T-cell (primary cell): ENCODE measurements at regions not wholly inside any gene's neighbourhood (a gene's known extent, or its start where the extent isn't known, plus 50 kb on each side); places are given as distances from the start of the nearest gene placed in this dataset.

Experiments
- ATAC-seq, 4 experiments: fragments of 200-7000 bp in 3 of 4; fragments of 150-1000 bp in 1 of 4; cut with Tn5 transposase; replicated peaks in 1 of 4; 1 replicate in 3 of 4; 2 replicates in 1 of 4; pipeline ENCODE4 v1.10.0; 2021; ENCODE audit warnings: moderate library complexity in 3 of 4, mild to moderate bottlenecking in 2 of 4, moderate number of reproducible peaks in 1 of 4
- CTCF ChIA-PET, 2 donors: fragments of 300-600 bp; sonication (Branson Sonifier 250); formaldehyde crosslinking; loops; one replicate each; lab custom pipeline; 2022; ENCODE audit warnings: antibody characterized with exemption in 2 of 2; lab: Charles Lee
- POLR2A ChIA-PET, 2 donors: fragments of 300-600 bp; sonication (Branson Sonifier 250); formaldehyde crosslinking; loops; one replicate each; lab custom pipeline; 2022; ENCODE audit warnings: antibody characterized with exemption in 2 of 2; lab: Charles Lee
- DNase-seq, 35 experiments: peaks; one replicate each; pipeline versions ENCODE4 v3.0.0 to v3.0.0-alpha.2; 2013 to 2023
- H3K27ac ChIP-seq: one replicate; pipeline ENCODE4 v1.5.1; 2013; ENCODE audit warnings: low read length
- H3K27me3 ChIP-seq, 2 experiments: replicated peaks in 1 of 2; 1 replicate in 1 of 2; 2 replicates in 1 of 2; pipeline versions ENCODE4 v1.6.1 to v1.7.0; 2013; ENCODE audit warnings: low read length in 1 of 2, mixed read lengths in 1 of 2; ENCODE audit not compliant: control insufficient read depth in 2 of 2, insufficient read depth in 2 of 2; ENCODE audit errors: extremely low read depth in 1 of 2
- H3K36me3 ChIP-seq, 2 donors: 1 replicate in 1 of 2; 2 replicates in 1 of 2; pipeline versions ENCODE4 v1.6.1 to v1.7.0; 2013; ENCODE audit warnings: low read length in 1 of 2; ENCODE audit not compliant: control insufficient read depth in 2 of 2, insufficient read depth in 1 of 2; ENCODE audit errors: extremely low read depth in 1 of 2
- H3K4me1 ChIP-seq, 2 experiments: 1 replicate in 1 of 2; 2 replicates in 1 of 2; pipeline versions ENCODE4 v1.6.1 to v1.7.0; 2013; ENCODE audit warnings: low read length in 2 of 2, mixed read lengths in 1 of 2; ENCODE audit not compliant: insufficient read depth in 2 of 2, control insufficient read depth in 1 of 2; ENCODE audit errors: extremely low read depth in 1 of 2
- H3K4me3 ChIP-seq, 2 donors: 1 replicate in 1 of 2; 2 replicates in 1 of 2; pipeline versions ENCODE4 v1.5.1 to v1.7.0; 2013; ENCODE audit warnings: mild to moderate bottlenecking in 2 of 2, low read length in 1 of 2, moderate library complexity in 1 of 2; ENCODE audit not compliant: control insufficient read depth in 1 of 2; ENCODE audit errors: extremely low read depth in 1 of 2
- H3K9me3 ChIP-seq: 2 replicates; pipeline ENCODE4 v1.7.0; 2013
- H3K27ac Mint-ChIP-seq, 2 donors: one replicate each; pipeline ENCODE4 v1.8.0; 2020 to 2021; ENCODE audit warnings: mild to moderate bottlenecking in 2 of 2, mixed read lengths in 2 of 2
- H3K27me3 Mint-ChIP-seq, 2 donors: one replicate each; pipeline ENCODE4 v1.8.0; 2021 to 2022; ENCODE audit warnings: mixed read lengths in 2 of 2
- H3K36me3 Mint-ChIP-seq: one replicate; pipeline ENCODE4 v1.8.0; 2021; ENCODE audit warnings: mixed read lengths
- H3K4me1 Mint-ChIP-seq, 3 donors: one replicate each; pipeline ENCODE4 v1.8.0; 2020 to 2022; ENCODE audit warnings: mixed read lengths in 3 of 3, mild to moderate bottlenecking in 1 of 3
- H3K4me3 Mint-ChIP-seq, 3 donors: one replicate each; pipeline ENCODE4 v1.8.0; 2020 to 2022; ENCODE audit warnings: mild to moderate bottlenecking in 3 of 3, mixed read lengths in 3 of 3, moderate library complexity in 3 of 3
- H3K9me3 Mint-ChIP-seq, 3 donors: one replicate each; pipeline ENCODE4 v1.8.0; 2020 to 2022; ENCODE audit warnings: mixed read lengths in 3 of 3
- whole genome bisulfite sequencing: methylation state at CpG from one replicate; pipeline ENCODE4 v1.1.5; 2013; ENCODE audit warnings: missing lambda C conversion rate; ENCODE audit not compliant: insufficient coverage; 5-methylcytosine and 5-hydroxymethylcytosine counted together

DNA sequence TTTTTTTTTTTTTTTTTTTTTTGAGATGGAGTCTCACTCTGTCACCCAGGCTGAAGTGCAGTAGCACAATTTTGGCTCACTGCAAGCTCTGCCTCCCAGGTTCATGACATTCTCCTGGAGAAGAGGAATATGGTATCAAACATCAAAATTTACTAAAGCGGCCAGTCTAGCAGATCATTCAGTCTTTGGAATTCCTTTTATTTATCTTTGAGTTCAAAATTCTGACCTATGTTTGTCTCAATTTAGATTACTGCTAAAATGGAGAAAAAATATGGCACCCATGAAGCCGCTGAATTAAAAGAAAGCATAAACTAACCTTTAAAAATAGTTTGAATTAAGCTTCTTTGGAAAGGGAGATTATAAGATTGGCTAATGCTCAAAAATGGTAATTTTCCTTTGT is 64.5 kb upstream of the EGLN3 start:
- H3K9me3 Mint-ChIP-seq = peaks cover 0 to 4% (median 0%) of the 10 kb centered on the region in 3 donors
- peaks cover 28 to 54% (median 39%) of the 10 kb centered on the region in 3 donors for H3K4me1 Mint-ChIP-seq
- H3K27me3 Mint-ChIP-seq = no peaks in the 10 kb centered on the region
- ATAC-seq (no peak), DNase-seq (no peak)
- POLR2A ChIA-PET = no interaction called here
- no peaks in the 10 kb centered on the region for H3K9me3 ChIP-seq
- H3K4me3 Mint-ChIP-seq = no peak overlapping the region
- peaks cover 9 to 13% of the 10 kb centered on the region in 2 experiments for H3K4me1 ChIP-seq
- H3K27ac ChIP-seq = no peak overlapping the region
- CTCF ChIA-PET = no interaction called here
- H3K36me3 Mint-ChIP-seq = peaks cover 7% of the 10 kb centered on the region
- H3K36me3 ChIP-seq = no peaks in the 10 kb centered on the region
- no peak overlapping the region for H3K4me3 ChIP-seq
- WGBS = no CpG with 5 or more reads among the region's 2 CpGs
- no peaks in the 10 kb centered on the region for H3K27me3 ChIP-seq
- no peak overlapping the region for H3K27ac Mint-ChIP-seq

DNA sequence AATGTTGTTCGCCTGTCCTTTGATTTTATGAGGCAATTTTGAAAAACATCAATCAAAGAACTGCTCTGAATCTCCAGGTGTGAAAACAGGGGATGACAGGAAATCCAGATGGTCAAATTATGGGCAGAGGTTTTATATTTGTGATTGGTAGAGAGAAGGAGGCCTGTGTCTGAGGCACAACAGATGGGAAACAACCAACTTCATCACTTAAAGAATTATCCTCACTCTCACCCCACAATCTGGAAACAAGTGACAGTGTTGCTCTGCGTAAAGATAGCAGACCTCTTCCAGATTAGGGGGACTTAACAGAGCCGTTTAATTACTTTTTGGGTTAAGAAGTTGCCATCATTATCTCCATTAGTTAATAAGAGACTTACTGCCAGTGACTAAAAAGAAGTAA is 64.1 kb upstream of the EGLN3 start:
- H3K27ac Mint-ChIP-seq = peak overlapping the region; percentile 9 to 31

DNA sequence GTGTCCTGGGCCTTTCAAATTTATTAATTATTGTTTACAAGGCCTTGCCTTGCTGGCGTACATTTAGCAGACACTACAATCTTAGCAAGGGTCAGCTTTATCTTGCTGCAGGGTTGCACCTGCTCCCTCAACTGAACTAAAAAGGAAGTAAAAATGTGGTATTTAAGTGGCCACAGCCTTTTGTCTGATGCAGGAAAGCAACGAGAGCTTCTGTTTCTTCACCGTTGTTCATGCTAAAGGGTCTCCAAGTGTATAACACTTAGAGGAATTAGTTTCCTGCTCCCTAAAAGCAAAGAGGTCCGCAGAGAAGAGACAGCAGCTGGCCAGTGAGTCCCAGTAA is 62.8 kb upstream of the EGLN3 start:
- 52% methylated on average over 2 of the region's 4 CpGs for WGBS
- Histone ChIP-seq H3K9me3 (no peaks in the 10 kb centered on the region), H3K27ac (no peak overlapping the region), H3K4me1 (peaks cover 9 to 12% of the 10 kb centered on the region in 2 experiments), H3K36me3 (no peaks in the 10 kb centered on the region), H3K4me3 (no peak overlapping the region), H3K27me3 (no peaks in the 10 kb centered on the region)
- H3K4me3 Mint-ChIP-seq = peak overlapping the region in 2 of 3 donors; percentile 21 to 40
- DNase-seq = no peak
- H3K36me3 Mint-ChIP-seq = peaks cover 7% of the 10 kb centered on the region
- POLR2A ChIA-PET = no interaction called here
- CTCF ChIA-PET = no interaction called here
- peak overlapping the region in 1 of 2 donors; percentile 55 for H3K27ac Mint-ChIP-seq
- H3K27me3 Mint-ChIP-seq = no peaks in the 10 kb centered on the region
- peaks cover 0 to 9% (median 0%) of the 10 kb centered on the region in 3 donors for H3K9me3 Mint-ChIP-seq
- peaks cover 23 to 45% (median 33%) of the 10 kb centered on the region in 3 donors for H3K4me1 Mint-ChIP-seq
- no peak for ATAC-seq

More for the DNA sequence above, 64.1 kb upstream of the EGLN3 start:
- Histone ChIP-seq H3K4me3 (no peak overlapping the region), H3K36me3 (no peaks in the 10 kb centered on the region), H3K27ac (no peak overlapping the region), H3K4me1 (peaks cover 9 to 13% of the 10 kb centered on the region in 2 experiments), H3K9me3 (no peaks in the 10 kb centered on the region), H3K27me3 (no peaks in the 10 kb centered on the region)
- DNase-seq = no peak
- WGBS = no CpG with 5 or more reads among the region's 3 CpGs
- Mint-ChIP-seq H3K36me3 (peaks cover 7% of the 10 kb centered on the region), H3K4me1 (peaks cover 28 to 54% (median 39%) of the 10 kb centered on the region in 3 donors), H3K4me3 (peak overlapping the region in 1 of 3 donors; percentile 5), H3K9me3 (peaks cover 0 to 8% (median 0%) of the 10 kb centered on the region in 3 donors), H3K27me3 (no peaks in the 10 kb centered on the region)
- POLR2A ChIA-PET = no interaction called here
- no peak for ATAC-seq
- CTCF ChIA-PET = no interaction called here

DNA sequence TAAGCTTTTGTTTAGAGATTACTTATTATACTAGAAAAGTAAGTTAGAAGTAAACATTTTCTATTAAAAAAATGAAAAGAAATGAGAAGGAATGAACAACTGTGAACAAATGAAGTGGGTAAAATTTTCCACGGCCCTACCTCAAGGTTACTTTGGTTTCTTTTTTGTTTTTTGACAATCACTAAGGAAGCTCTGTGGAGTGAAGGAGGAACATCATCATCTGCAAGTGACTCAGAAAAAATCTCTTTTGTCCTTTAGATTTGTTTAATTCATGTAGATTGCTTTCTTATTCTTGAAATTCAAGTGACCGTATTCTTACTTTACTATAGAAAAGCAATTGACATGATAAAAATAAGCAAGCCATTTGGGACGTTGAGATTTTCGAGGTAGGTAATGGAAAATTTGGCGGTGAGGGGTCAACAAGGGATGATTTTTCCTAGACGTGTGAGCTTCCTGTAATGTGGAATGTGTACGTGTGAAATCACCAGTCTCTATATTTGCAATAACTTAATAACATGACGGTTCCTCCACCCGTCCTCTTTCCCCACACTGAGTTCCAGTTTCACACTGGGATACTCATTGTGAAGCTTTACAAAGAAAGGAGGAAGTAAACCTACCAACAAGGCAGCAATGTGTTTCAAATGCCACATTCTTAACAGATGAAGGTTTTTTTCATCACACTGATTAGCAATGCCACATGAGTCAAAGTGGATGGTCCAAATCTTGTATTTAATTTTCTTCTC is 62.3 kb upstream of the EGLN3 start:
- peak overlapping the region in 1 of 3 donors; percentile 40 for H3K4me3 Mint-ChIP-seq
- no peak overlapping the region for H3K4me3 ChIP-seq
- H3K9me3 ChIP-seq = no peaks in the 10 kb centered on the region
- POLR2A ChIA-PET = no interaction called here
- no peaks in the 10 kb centered on the region for H3K36me3 ChIP-seq
- no peaks in the 10 kb centered on the region for H3K27me3 Mint-ChIP-seq
- H3K36me3 Mint-ChIP-seq = peaks cover 7% of the 10 kb centered on the region
- peaks cover 7 to 9% of the 10 kb centered on the region in 2 experiments for H3K4me1 ChIP-seq
- H3K27ac ChIP-seq = no peak overlapping the region
- 20% methylated on average over 1 of the region's 9 CpGs for WGBS
- no peaks in the 10 kb centered on the region for H3K27me3 ChIP-seq
- H3K4me1 Mint-ChIP-seq = peaks cover 17 to 40% (median 30%) of the 10 kb centered on the region in 3 donors
- ATAC-seq (no peak), DNase-seq (no peak)
- H3K27ac Mint-ChIP-seq = peak overlapping the region in 1 of 2 donors; percentile 55
- CTCF ChIA-PET = no interaction called here
- peaks cover 0 to 9% (median 0%) of the 10 kb centered on the region in 3 donors for H3K9me3 Mint-ChIP-seq

DNA sequence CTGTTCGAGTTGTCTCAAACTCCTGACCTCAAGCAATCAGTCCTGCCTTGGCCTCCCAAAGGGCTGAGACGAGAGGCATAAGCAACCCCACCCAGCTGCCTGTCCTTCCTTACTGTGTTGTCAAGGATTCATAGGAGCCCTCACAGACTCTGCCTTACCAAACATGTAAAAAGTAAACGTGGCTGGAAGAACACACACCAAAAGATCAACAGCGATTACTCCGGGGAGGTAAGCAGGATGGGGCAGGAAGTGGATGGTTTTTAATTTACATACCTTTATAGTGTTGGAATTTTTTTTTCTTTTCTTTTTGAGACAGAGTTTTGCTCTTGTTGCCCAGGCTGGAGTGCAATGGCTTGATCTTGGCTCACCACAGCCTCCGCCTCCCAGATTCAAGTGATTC is 61.5 kb upstream of the EGLN3 start:
- Histone ChIP-seq H3K27me3 (no peaks in the 10 kb centered on the region), H3K4me3 (no peak overlapping the region), H3K27ac (no peak overlapping the region), H3K9me3 (no peaks in the 10 kb centered on the region), H3K36me3 (no peaks in the 10 kb centered on the region), H3K4me1 (peaks cover 7 to 9% of the 10 kb centered on the region in 2 experiments)
- Mint-ChIP-seq H3K36me3 (peaks cover 7% of the 10 kb centered on the region), H3K4me3 (peak overlapping the region in 1 of 3 donors; percentile 40), H3K4me1 (peaks cover 15 to 37% (median 26%) of the 10 kb centered on the region in 3 donors), H3K27ac (peak overlapping the region in 1 of 2 donors; percentile 32), H3K27me3 (no peaks in the 10 kb centered on the region), H3K9me3 (peaks cover 0 to 9% (median 0%) of the 10 kb centered on the region in 3 donors)
- DNase-seq (no peak), ATAC-seq (no peak)
- ChIA-PET CTCF (no interaction called here), POLR2A (interaction anchor here in 1 of 2 donors (0.5 kb wide), 1 partner anchor 7 kb away, joined by 5 read pairs; no protein-coding TSS in a partner anchor)
- no CpG with 5 or more reads among the region's 6 CpGs for WGBS

DNA sequence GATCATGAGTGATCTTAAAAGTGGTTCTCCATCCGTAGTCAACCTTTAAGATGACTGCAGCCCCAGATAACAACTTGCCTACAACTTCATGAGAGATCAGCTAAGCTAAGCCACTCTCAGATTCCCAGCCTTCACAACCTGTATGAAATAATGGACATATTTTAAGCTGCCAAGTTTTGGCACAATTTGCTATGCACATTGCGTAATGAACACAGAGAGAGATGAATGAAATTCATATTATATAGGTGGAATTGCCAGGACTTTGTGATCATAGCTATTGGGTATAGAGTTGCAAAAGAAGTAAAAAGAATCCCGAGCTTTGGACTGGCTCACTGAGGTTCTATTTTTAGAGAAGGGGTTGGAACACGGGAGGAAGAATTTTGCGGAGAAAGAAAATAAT is 59.1 kb upstream of the EGLN3 start:
- WGBS = 100% methylated on average over 1 of the region's 5 CpGs
- DNase-seq = no peak
- Histone ChIP-seq H3K27me3 (no peaks in the 10 kb centered on the region), H3K27ac (no peak overlapping the region), H3K36me3 (no peaks in the 10 kb centered on the region), H3K4me1 (peaks cover 7 to 9% of the 10 kb centered on the region in 2 experiments), H3K4me3 (no peak overlapping the region), H3K9me3 (no peaks in the 10 kb centered on the region)
- Mint-ChIP-seq H3K9me3 (peaks cover 0 to 9% (median 0%) of the 10 kb centered on the region in 3 donors), H3K36me3 (peaks cover 7% of the 10 kb centered on the region), H3K4me1 (peaks cover 15 to 30% (median 20%) of the 10 kb centered on the region in 3 donors), H3K27me3 (no peaks in the 10 kb centered on the region), H3K4me3 (no peak overlapping the region), H3K27ac (no peak overlapping the region)
- no peak for ATAC-seq
- CTCF ChIA-PET = no interaction called here
- POLR2A ChIA-PET = no interaction called here
